ENCODE measurements at regions not wholly inside any gene's neighbourhood (a gene's known extent, or its start where the extent isn't known, plus 50 kb on each side); places are given as distances from the start of the nearest gene placed in this dataset.
A peak's percentile ranks its signal among the peaks of the same experiment; 100 is the strongest.

DNA sequence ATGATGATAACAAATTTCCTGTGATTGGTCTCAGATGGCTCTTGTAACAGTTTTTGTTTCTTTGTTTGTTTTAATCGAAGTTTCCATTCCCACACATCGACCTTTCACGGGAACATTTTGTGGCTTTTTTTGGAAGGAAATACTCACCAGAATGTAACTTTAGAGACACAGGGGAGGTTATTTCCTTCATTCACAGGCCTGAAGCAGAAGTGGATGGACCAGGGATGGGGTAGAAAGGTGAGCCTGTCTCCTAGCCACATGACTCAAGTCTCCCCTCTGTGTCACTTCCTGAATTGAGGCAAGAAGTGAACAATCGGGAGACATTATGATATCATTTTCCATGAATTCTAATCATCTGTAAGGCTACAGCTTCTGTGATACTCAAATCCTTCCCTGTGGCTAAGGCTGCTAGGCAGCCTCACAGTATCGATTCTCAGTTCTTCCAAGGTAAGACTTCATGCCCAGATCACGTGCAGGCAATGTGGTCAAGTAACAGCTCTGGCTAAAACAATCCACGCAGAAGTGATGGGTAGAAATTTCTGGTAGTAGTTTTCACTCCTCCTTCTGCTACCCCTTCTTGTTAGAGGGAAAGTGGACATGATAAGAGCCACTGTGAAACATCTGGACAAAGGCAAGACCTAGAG is 203.9 kb upstream of the NEBL start:
- DNase-seq = no peak
- H3K9me3 ChIP-seq = no peaks in the 10 kb centered on the region
- H3K4me1 ChIP-seq = peaks cover 22% of the 10 kb centered on the region
- WGBS, 2 donors = 20 to 27% methylated on average over 7 of the region's 7 CpGs
- H3K4me3 ChIP-seq = no peak overlapping the region
- TF ChIP-seq POLR2A (IDR thresholded peaks at IDR 0.05) = no peak
- TF ChIP-seq, protein P1, sequence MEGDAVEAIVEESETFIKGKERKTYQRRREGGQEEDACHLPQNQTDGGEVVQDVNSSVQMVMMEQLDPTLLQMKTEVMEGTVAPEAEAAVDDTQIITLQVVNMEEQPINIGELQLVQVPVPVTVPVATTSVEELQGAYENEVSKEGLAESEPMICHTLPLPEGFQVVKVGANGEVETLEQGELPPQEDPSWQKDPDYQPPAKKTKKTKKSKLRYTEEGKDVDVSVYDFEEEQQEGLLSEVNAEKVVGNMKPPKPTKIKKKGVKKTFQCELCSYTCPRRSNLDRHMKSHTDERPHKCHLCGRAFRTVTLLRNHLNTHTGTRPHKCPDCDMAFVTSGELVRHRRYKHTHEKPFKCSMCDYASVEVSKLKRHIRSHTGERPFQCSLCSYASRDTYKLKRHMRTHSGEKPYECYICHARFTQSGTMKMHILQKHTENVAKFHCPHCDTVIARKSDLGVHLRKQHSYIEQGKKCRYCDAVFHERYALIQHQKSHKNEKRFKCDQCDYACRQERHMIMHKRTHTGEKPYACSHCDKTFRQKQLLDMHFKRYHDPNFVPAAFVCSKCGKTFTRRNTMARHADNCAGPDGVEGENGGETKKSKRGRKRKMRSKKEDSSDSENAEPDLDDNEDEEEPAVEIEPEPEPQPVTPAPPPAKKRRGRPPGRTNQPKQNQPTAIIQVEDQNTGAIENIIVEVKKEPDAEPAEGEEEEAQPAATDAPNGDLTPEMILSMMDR (IDR thresholded peaks at IDR 0.05) = no peak
- H3K27me3 ChIP-seq = no peaks in the 10 kb centered on the region
- peak overlapping the region in 1 of 2 donors; percentile 38 for H3K27ac ChIP-seq
- intact Hi-C loops (cut with DNase I; ENCODE audit: low total_unique reads) = no loop called here
- no peaks in the 10 kb centered on the region for H3K36me3 ChIP-seq (ENCODE audit: low read depth, missing control alignments)

GRCh38 chr10:21100190-21100589 is 203.1 kb upstream of the NEBL start:
- TF ChIP-seq, protein P1 (IDR thresholded peaks at IDR 0.05) = no peak
- no peak for TF ChIP-seq POLR2A (IDR thresholded peaks at IDR 0.05)
- H3K27me3 ChIP-seq = no peaks in the 10 kb centered on the region
- 41% methylated on average over 12 of the region's 12 CpGs for WGBS, 2 donors
- H3K36me3 ChIP-seq (ENCODE audit: low read depth, missing control alignments) = no peaks in the 10 kb centered on the region
- DNase-seq = peak; percentile 33
- no peak overlapping the region for H3K4me3 ChIP-seq
- peaks cover 22% of the 10 kb centered on the region for H3K4me1 ChIP-seq
- no peaks in the 10 kb centered on the region for H3K9me3 ChIP-seq
- intact Hi-C loops (cut with DNase I; ENCODE audit: low total_unique reads) = no loop called here
- peak overlapping the region in 1 of 2 donors; percentile 38 for H3K27ac ChIP-seq

GRCh38 chr10:21099291-21100062 is 202.4 kb upstream of the NEBL start:
- no peaks in the 10 kb centered on the region for H3K36me3 ChIP-seq (ENCODE audit: low read depth, missing control alignments)
- H3K4me3 ChIP-seq = no peak overlapping the region
- WGBS, 2 donors = 64 to 65% methylated on average over 6 of the region's 6 CpGs
- no peaks in the 10 kb centered on the region for H3K9me3 ChIP-seq
- DNase-seq = no peak
- no peaks in the 10 kb centered on the region for H3K27me3 ChIP-seq
- H3K4me1 ChIP-seq = peaks cover 22% of the 10 kb centered on the region
- TF ChIP-seq POLR2A (IDR thresholded peaks at IDR 0.05) = no peak
- TF ChIP-seq, protein P1 (IDR thresholded peaks at IDR 0.05) = no peak
- H3K27ac ChIP-seq = peak overlapping the region in 1 of 2 donors; percentile 38
- intact Hi-C loops (cut with DNase I; ENCODE audit: low total_unique reads) = no loop called here

- intact Hi-C loops (cut with DNase I; ENCODE audit: low total_unique reads) = no loop called here
- H3K36me3 ChIP-seq (ENCODE audit: low read depth, missing control alignments) = no peaks in the 10 kb centered on the region
- DNase-seq = no peak
- H3K27me3 ChIP-seq = no peaks in the 10 kb centered on the region
- TF ChIP-seq, protein P1 (IDR thresholded peaks at IDR 0.05) = no peak
- no peak for TF ChIP-seq POLR2A (IDR thresholded peaks at IDR 0.05)
- no peak overlapping the region for H3K27ac ChIP-seq
- no peak overlapping the region for H3K4me3 ChIP-seq
- no peaks in the 10 kb centered on the region for H3K9me3 ChIP-seq
- H3K4me1 ChIP-seq = peaks cover 22% of the 10 kb centered on the region
- 79 to 90% methylated on average over 5 of the region's 5 CpGs for WGBS, 2 donors
Measured at GRCh38 chr10:21097926-21098355, 200.8 kb upstream of the NEBL start.
